ENCODE measurements at regions not wholly inside any gene's neighbourhood (a gene's known extent, or its start where the extent isn't known, plus 50 kb on each side); places are given as distances from the start of the nearest gene placed in this dataset.

GRCh38 chr5:96065685-96066385, 104.2 kb upstream of the ELL2 start:
- Histone ChIP-seq H2AFZ (peak overlapping the region; percentile 62; the same call in 1 of the 2 replicates), H3K79me2 (ENCODE audit: low read depth) (no peaks in the 10 kb centered on the region), H3K4me3 (no peak overlapping the region), H3F3A (ENCODE audit: insufficient read depth, low read depth) (peaks cover 14% of the 10 kb centered on the region), H3K4me2 (no peak overlapping the region; the same call in 1 of the 2 replicates), H3K9me2 (ENCODE audit: insufficient read depth) (no peaks in the 10 kb centered on the region), H3K27ac (no peak overlapping the region), H3K36me3 (ENCODE audit: low read depth) (no peaks in the 10 kb centered on the region), H4K20me1 (ENCODE audit: insufficient read depth) (no peaks in the 10 kb centered on the region), H3K27me3 (ENCODE audit: insufficient read depth, low read depth) (no peaks in the 10 kb centered on the region), H3K9me3 (ENCODE audit: insufficient read depth, low read depth) (no peaks in the 10 kb centered on the region; the same call in 1 of the 2 replicates), H3K4me1 (replicated peaks; ENCODE audit: insufficient read depth) (peaks cover 39% of the 10 kb centered on the region)
- intact Hi-C loops (cut with micrococcal nuclease; ENCODE audit: unreplicated experiment), result loop anchor here (5.0 kb wide), 1 partner anchor 271 kb away; no protein-coding TSS in a partner anchor
- no TSS peak for BruUV-seq (replicated peaks)
- ChIA-PET POLR2A (ENCODE audit: unreplicated experiment) (no interaction called here), CTCF (no interaction called here)
- DNase-seq, result no peak
- TF ChIP-seq CTCF (conservative IDR thresholded peaks at IDR 0.05) (no peak), EZH2 (IDR thresholded peaks at IDR 0.05; ENCODE audit: low read depth) (no peak)

GRCh38 chr5:96064877-96065276, 103.2 kb upstream of the ELL2 start:
- Histone ChIP-seq H3K27me3 (ENCODE audit: insufficient read depth, low read depth) (no peaks in the 10 kb centered on the region), H3K36me3 (ENCODE audit: low read depth) (no peaks in the 10 kb centered on the region), H3K9me2 (ENCODE audit: insufficient read depth) (no peaks in the 10 kb centered on the region), H3F3A (ENCODE audit: insufficient read depth, low read depth) (peaks cover 14% of the 10 kb centered on the region), H4K20me1 (ENCODE audit: insufficient read depth) (no peaks in the 10 kb centered on the region), H3K27ac (no peak overlapping the region), H3K4me2 (no peak overlapping the region), H3K79me2 (ENCODE audit: low read depth) (no peaks in the 10 kb centered on the region), H3K9me3 (ENCODE audit: insufficient read depth, low read depth) (no peaks in the 10 kb centered on the region; the same call in 1 of the 2 replicates), H3K4me3 (no peak overlapping the region), H2AFZ (no peak overlapping the region), H3K4me1 (replicated peaks; ENCODE audit: insufficient read depth) (peaks cover 39% of the 10 kb centered on the region)
- no peak for DNase-seq
- CTCF ChIA-PET, result no interaction called here
- intact Hi-C loops (cut with micrococcal nuclease; ENCODE audit: unreplicated experiment), result loop anchor here (5.0 kb wide), 1 partner anchor 272 kb away; no protein-coding TSS in a partner anchor
- TF ChIP-seq EZH2 (IDR thresholded peaks at IDR 0.05; ENCODE audit: low read depth), result no peak
- no peak for TF ChIP-seq CTCF (conservative IDR thresholded peaks at IDR 0.05)
- POLR2A ChIA-PET (ENCODE audit: unreplicated experiment), result no interaction called here
- BruUV-seq (replicated peaks), result no TSS peak

GRCh38 chr5:96062836-96063235, 101.2 kb upstream of the ELL2 start:
- BruUV-seq (replicated peaks), result no TSS peak
- CTCF ChIA-PET, result no interaction called here
- no peak for DNase-seq
- peaks cover 9% of the 10 kb centered on the region; the same call in 1 of the 2 replicates for H3F3A ChIP-seq (ENCODE audit: insufficient read depth, low read depth)
- no peaks in the 10 kb centered on the region; the same call in 1 of the 2 replicates for H3K9me3 ChIP-seq (ENCODE audit: insufficient read depth, low read depth)
- H3K9me2 ChIP-seq (ENCODE audit: insufficient read depth), result no peaks in the 10 kb centered on the region
- no peaks in the 10 kb centered on the region for H4K20me1 ChIP-seq (ENCODE audit: insufficient read depth)
- POLR2A ChIA-PET (ENCODE audit: unreplicated experiment), result no interaction called here
- intact Hi-C loops (cut with micrococcal nuclease; ENCODE audit: unreplicated experiment), result no loop called here
- TF ChIP-seq EZH2 (IDR thresholded peaks at IDR 0.05; ENCODE audit: low read depth) (no peak), CTCF (conservative IDR thresholded peaks at IDR 0.05) (no peak)
- H3K4me1 ChIP-seq (replicated peaks; ENCODE audit: insufficient read depth), result peaks cover 28% of the 10 kb centered on the region
- H3K4me3 ChIP-seq, result no peak overlapping the region
- H3K4me2 ChIP-seq, result no peak overlapping the region
- no peaks in the 10 kb centered on the region for H3K79me2 ChIP-seq (ENCODE audit: low read depth)
- H3K27ac ChIP-seq, result no peak overlapping the region
- no peaks in the 10 kb centered on the region for H3K36me3 ChIP-seq (ENCODE audit: low read depth)
- no peak overlapping the region for H2AFZ ChIP-seq
- no peaks in the 10 kb centered on the region for H3K27me3 ChIP-seq (ENCODE audit: insufficient read depth, low read depth)
